Neural cell (in vitro differentiated cells): ENCODE measurements at regions not wholly inside any gene's neighbourhood (a gene's known extent, or its start where the extent isn't known, plus 50 kb on each side); places are given as distances from the start of the nearest gene placed in this dataset.

Experiments
- H2AFZ ChIP-seq: fragments of 200-600, 300-800 bp; sonication (generic), shearing (Covaris generic); 2 replicates; pipeline ENCODE4 v1.6.0; 2014; ENCODE audit warnings: low read depth, mild to moderate bottlenecking, antibody characterized with exemption, low read length, moderate library complexity
- H3F3A ChIP-seq: fragments of 200-600 bp; shearing (Covaris generic); 2 replicates; pipeline ENCODE4 v1.6.1; 2016; ENCODE audit warnings: mild to moderate bottlenecking, moderate library complexity, mixed read lengths, antibody characterized with exemption, low read length; ENCODE audit not compliant: insufficient read depth, poor library complexity, severe bottlenecking
- H3K27ac ChIP-seq: fragments of 200-600, 300-800 bp; sonication (generic), shearing (Covaris generic); 2 replicates; pipeline ENCODE4 v1.5.1; 2014; ENCODE audit warnings: mild to moderate bottlenecking, low read length, moderate library complexity
- H3K27me3 ChIP-seq: fragments of 300-800, 200-600 bp; sonication (generic), shearing (Covaris generic); 2 replicates; pipeline ENCODE4 v1.6.0; 2014; ENCODE audit warnings: mild to moderate bottlenecking, low read depth, low read length, moderate library complexity; ENCODE audit not compliant: insufficient read depth
- H3K36me3 ChIP-seq: fragments of 300-800, 200-600 bp; sonication (generic), shearing (Covaris generic); 2 replicates; pipeline ENCODE4 v1.5.1; 2014; ENCODE audit warnings: mild to moderate bottlenecking, antibody characterized with exemption, low read length, moderate library complexity; ENCODE audit not compliant: insufficient read depth
- H3K4me2 ChIP-seq: fragments of 300-800, 200-600 bp; sonication (generic), shearing (Covaris generic); 2 replicates; pipeline ENCODE4 v1.6.0; 2014; ENCODE audit warnings: mild to moderate bottlenecking, low read length
- H3K4me3 ChIP-seq: fragments of 300-800, 200-600 bp; sonication (generic), shearing (Covaris generic); 2 replicates; pipeline ENCODE4 v1.5.1; 2014; ENCODE audit warnings: mild to moderate bottlenecking, low read length, moderate library complexity
- H3K79me2 ChIP-seq: fragments of 200-600 bp; shearing (Covaris generic); replicated peaks from 2 replicates; pipeline ENCODE4 v1.6.0; 2014; ENCODE audit warnings: mild to moderate bottlenecking, low read length, moderate library complexity; ENCODE audit not compliant: insufficient read depth
- H3K9ac ChIP-seq: fragments of 300-800, 200-600 bp; sonication (generic), shearing (Covaris generic); 2 replicates; pipeline ENCODE4 v1.6.1; 2016; ENCODE audit warnings: mild to moderate bottlenecking, low read length, mixed read lengths
- H3K9me2 ChIP-seq: fragments of 200-600 bp; shearing (Covaris generic); 2 replicates; pipeline ENCODE4 v1.6.1; 2016; ENCODE audit warnings: mild to moderate bottlenecking, low read length, mixed read lengths; ENCODE audit not compliant: insufficient read depth
- H3K9me3 ChIP-seq: fragments of 200-600, 300-800 bp; sonication (generic), shearing (Covaris generic); 2 replicates; pipeline ENCODE4 v1.6.1; 2016; ENCODE audit warnings: mild to moderate bottlenecking, mixed run types, low read length, moderate library complexity, mixed read lengths
- H4K20me1 ChIP-seq: fragments of 200-600 bp; shearing (Covaris generic); 2 replicates; pipeline ENCODE4 v1.6.1; 2016; ENCODE audit warnings: mild to moderate bottlenecking, mixed run types; ENCODE audit not compliant: insufficient read depth
- EP300 ChIP-seq: fragments of 450-650 bp; conservative IDR thresholded peaks from 2 replicates; pipeline ENCODE4 v1.6.1; 2014; ENCODE audit warnings: antibody characterized with exemption, mild to moderate bottlenecking, moderate library complexity; ENCODE audit not compliant: poor library complexity, severe bottlenecking
- EZH2 ChIP-seq: fragments of 200-600, 300-800 bp; shearing (Covaris generic), sonication (generic); IDR thresholded peaks from 2 replicates; pipeline ENCODE4 v1.6.1; 2014; ENCODE audit warnings: antibody characterized with exemption, low read length, borderline replicate concordance, mild to moderate bottlenecking; ENCODE audit not compliant: insufficient read depth, poor library complexity, severe bottlenecking
- MXI1 ChIP-seq: fragments of 450-650 bp; conservative IDR thresholded peaks from 2 replicates; pipeline ENCODE4 v1.6.1; 2014; ENCODE audit warnings: antibody characterized with exemption, mild to moderate bottlenecking; ENCODE audit not compliant: poor library complexity, severe bottlenecking
- POLR2AphosphoS5 ChIP-seq: IDR thresholded peaks from 2 replicates; pipeline ENCODE4 v1.6.1; 2012
- RAD21 ChIP-seq: fragments of 450-650 bp; conservative IDR thresholded peaks from 2 replicates; pipeline ENCODE4 v1.6.1; 2014; ENCODE audit warnings: antibody characterized with exemption, mild to moderate bottlenecking, moderate library complexity
- SMC3 ChIP-seq: fragments of 450-650 bp; conservative IDR thresholded peaks from 2 replicates; pipeline ENCODE4 v1.6.1; 2014; ENCODE audit warnings: antibody characterized with exemption, mild to moderate bottlenecking, moderate library complexity; ENCODE audit not compliant: poor library complexity
- TAF1 ChIP-seq: IDR thresholded peaks from 2 replicates; pipeline ENCODE4 v1.6.1; 2012; ENCODE audit warnings: low read depth
- TF ChIP-seq, protein P1 (sequence below): fragments of 450-650 bp; IDR thresholded peaks from 2 replicates; pipeline ENCODE4 v1.5.1; 2014; ENCODE audit warnings: antibody characterized with exemption, mild to moderate bottlenecking, moderate library complexity; ENCODE audit not compliant: poor library complexity, severe bottlenecking
- TF ChIP-seq, protein P2 (sequence below): IDR thresholded peaks from 2 replicates; pipeline ENCODE4 v1.6.1; 2012; ENCODE audit warnings: borderline replicate concordance

DNA sequence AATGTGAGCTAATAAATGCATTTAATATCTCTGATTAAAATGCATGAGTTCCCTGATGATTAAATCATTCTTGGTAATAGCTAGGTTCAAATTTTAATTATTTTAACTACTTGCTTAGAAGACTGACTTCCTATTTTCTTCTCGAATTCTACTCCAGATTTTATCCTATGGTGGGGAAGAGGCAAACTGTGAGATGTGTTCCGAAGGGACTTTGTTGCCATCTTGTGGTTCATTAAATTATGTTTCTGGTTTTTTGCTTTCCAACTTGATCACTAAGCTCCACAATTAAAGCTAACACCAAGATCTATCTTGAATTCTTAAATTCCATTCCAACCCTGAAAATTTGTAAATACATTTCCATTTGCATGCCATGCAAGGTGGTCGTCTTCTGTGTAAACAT is 538.4 kb upstream of the PCDH20 start:
- no peaks in the 10 kb centered on the region for H3K9me2 ChIP-seq
- no peaks in the 10 kb centered on the region for H3K79me2 ChIP-seq
- no peak overlapping the region for H3K9ac ChIP-seq
- no peak overlapping the region for H2AFZ ChIP-seq
- H3K36me3 ChIP-seq: no peaks in the 10 kb centered on the region
- H4K20me1 ChIP-seq: no peaks in the 10 kb centered on the region
- no peaks in the 10 kb centered on the region for H3K9me3 ChIP-seq
- no peak overlapping the region for H3K4me2 ChIP-seq
- H3K27ac ChIP-seq: no peak overlapping the region
- TF ChIP-seq MXI1: no peak
- TF ChIP-seq POLR2AphosphoS5: no peak
- peak; percentile 91 for TF ChIP-seq SMC3
- TF ChIP-seq, protein P1, sequence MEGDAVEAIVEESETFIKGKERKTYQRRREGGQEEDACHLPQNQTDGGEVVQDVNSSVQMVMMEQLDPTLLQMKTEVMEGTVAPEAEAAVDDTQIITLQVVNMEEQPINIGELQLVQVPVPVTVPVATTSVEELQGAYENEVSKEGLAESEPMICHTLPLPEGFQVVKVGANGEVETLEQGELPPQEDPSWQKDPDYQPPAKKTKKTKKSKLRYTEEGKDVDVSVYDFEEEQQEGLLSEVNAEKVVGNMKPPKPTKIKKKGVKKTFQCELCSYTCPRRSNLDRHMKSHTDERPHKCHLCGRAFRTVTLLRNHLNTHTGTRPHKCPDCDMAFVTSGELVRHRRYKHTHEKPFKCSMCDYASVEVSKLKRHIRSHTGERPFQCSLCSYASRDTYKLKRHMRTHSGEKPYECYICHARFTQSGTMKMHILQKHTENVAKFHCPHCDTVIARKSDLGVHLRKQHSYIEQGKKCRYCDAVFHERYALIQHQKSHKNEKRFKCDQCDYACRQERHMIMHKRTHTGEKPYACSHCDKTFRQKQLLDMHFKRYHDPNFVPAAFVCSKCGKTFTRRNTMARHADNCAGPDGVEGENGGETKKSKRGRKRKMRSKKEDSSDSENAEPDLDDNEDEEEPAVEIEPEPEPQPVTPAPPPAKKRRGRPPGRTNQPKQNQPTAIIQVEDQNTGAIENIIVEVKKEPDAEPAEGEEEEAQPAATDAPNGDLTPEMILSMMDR: peak; percentile 77
- TF ChIP-seq EP300: no peak
- no peak for TF ChIP-seq EZH2
- TF ChIP-seq RAD21: peak; percentile 92
- TF ChIP-seq TAF1: no peak
- TF ChIP-seq, protein P2, sequence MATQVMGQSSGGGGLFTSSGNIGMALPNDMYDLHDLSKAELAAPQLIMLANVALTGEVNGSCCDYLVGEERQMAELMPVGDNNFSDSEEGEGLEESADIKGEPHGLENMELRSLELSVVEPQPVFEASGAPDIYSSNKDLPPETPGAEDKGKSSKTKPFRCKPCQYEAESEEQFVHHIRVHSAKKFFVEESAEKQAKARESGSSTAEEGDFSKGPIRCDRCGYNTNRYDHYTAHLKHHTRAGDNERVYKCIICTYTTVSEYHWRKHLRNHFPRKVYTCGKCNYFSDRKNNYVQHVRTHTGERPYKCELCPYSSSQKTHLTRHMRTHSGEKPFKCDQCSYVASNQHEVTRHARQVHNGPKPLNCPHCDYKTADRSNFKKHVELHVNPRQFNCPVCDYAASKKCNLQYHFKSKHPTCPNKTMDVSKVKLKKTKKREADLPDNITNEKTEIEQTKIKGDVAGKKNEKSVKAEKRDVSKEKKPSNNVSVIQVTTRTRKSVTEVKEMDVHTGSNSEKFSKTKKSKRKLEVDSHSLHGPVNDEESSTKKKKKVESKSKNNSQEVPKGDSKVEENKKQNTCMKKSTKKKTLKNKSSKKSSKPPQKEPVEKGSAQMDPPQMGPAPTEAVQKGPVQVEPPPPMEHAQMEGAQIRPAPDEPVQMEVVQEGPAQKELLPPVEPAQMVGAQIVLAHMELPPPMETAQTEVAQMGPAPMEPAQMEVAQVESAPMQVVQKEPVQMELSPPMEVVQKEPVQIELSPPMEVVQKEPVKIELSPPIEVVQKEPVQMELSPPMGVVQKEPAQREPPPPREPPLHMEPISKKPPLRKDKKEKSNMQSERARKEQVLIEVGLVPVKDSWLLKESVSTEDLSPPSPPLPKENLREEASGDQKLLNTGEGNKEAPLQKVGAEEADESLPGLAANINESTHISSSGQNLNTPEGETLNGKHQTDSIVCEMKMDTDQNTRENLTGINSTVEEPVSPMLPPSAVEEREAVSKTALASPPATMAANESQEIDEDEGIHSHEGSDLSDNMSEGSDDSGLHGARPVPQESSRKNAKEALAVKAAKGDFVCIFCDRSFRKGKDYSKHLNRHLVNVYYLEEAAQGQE: no peak
- no peaks in the 10 kb centered on the region for H3F3A ChIP-seq
- no peaks in the 10 kb centered on the region for H3K27me3 ChIP-seq
- no peak overlapping the region for H3K4me3 ChIP-seq

DNA sequence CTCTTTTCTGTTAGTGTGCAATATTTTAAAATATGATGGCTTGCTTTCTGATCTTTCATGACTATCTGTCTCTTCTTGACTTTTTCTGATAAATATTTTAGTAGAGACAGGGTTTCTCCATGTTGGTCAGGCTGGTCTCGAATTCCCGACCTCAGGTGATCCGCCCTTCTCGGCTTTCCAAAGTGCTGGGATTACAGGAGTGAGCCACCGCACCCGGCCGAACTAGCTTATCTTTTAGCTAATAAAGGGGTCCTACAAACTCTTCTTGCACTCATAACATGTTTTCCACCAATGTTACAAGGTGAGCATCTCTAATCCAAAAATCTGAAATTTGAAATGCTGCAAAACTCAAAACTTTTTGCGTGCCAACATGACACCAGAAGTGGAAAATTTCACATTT is 535.2 kb upstream of the PCDH20 start:
- Histone ChIP-seq H3K79me2 (no peaks in the 10 kb centered on the region), H3F3A (no peaks in the 10 kb centered on the region), H2AFZ (no peak overlapping the region), H4K20me1 (no peaks in the 10 kb centered on the region), H3K4me3 (no peak overlapping the region), H3K9ac (no peak overlapping the region), H3K27me3 (no peaks in the 10 kb centered on the region), H3K36me3 (no peaks in the 10 kb centered on the region), H3K9me3 (no peaks in the 10 kb centered on the region), H3K9me2 (no peaks in the 10 kb centered on the region), H3K4me2 (no peak overlapping the region), H3K27ac (no peak overlapping the region)
- TF ChIP-seq EZH2 (no peak), POLR2AphosphoS5 (no peak), RAD21 (no peak), MXI1 (no peak), SMC3 (no peak), TAF1 (no peak), EP300 (no peak)
- TF ChIP-seq, protein P1: no peak
- TF ChIP-seq, protein P2: no peak
